Hindlimb muscle (tissue), 1 donor: ENCODE measurements at regions not wholly inside any gene's neighbourhood (a gene's known extent, or its start where the extent isn't known, plus 50 kb on each side); places are given as distances from the start of the nearest gene placed in this dataset.

Source experiments
- DNase-seq: peaks from one replicate; pipeline ENCODE4 v3.0.0-alpha.2; 2013

DNA sequence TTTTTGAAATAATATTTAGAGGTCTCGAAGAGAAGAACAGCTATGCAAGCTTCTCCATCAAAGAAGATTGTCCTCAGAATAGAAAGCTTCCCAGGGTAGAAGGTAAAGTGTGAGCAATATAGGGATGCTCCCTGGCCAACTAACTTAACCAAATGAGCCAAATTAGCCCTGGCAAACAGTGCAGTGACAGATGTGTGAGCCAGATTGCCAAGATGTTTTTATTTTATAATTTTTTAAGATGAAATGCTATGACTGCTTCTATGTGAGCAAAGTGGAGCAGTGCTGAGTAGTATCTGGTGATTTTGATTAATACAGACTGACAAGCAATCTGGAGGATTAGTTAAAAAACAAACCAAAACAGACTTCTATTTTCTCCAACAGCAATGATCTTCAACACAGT lies 202.1 kb downstream of the NOVA1 start:
- no peak for DNase-seq

DNA sequence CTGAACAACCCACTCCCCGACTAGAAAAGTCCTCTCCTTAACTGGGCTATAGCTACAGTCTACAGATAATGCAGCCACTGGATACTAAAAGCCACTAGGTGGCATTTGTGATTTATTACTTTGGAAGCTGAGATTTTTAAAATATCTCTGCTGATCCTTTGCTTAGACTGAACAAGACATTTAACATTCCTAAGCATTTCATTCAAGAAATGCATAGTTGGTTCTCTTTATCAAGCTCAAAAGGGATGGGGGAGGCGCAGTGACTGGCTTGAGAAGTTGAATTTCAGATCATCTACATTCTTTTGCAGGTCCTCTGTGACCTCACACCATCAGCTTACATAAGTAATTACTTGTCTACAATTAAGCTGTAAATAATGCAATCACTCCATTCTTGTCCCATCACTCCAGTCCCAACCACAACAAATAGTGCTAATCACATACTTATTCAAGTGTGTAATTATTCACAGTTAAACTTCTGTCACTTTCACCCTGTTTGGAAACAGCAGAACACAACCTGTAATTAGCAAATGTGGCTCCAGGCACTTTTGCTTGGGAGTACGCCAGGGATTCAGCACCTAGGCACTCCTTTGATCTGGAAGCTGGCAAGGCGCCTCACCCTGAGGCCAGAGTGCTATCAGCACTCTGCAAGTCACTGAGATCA lies 203.6 kb downstream of the NOVA1 start:
- DNase-seq: no peak

DNA sequence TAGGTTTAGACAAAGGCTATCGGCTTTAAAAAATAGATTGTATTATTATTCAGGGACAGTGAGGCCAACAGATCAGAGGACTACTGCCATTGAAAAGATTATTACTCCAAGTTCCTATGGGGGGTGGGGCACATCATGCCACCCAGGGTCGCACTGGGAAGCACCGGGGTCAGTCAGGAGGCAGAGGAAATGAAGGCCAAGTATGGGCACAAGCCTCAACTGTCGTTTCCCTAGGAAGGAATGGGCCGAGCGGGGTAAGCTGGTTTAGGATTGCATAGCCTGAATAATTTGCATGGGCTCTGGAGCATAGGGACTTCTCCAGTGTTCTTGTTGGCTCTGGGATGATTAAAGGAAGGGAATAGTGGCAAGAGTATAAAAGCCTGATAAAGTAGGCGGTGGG lies 205.3 kb downstream of the NOVA1 start:
- DNase-seq: no peak

DNA sequence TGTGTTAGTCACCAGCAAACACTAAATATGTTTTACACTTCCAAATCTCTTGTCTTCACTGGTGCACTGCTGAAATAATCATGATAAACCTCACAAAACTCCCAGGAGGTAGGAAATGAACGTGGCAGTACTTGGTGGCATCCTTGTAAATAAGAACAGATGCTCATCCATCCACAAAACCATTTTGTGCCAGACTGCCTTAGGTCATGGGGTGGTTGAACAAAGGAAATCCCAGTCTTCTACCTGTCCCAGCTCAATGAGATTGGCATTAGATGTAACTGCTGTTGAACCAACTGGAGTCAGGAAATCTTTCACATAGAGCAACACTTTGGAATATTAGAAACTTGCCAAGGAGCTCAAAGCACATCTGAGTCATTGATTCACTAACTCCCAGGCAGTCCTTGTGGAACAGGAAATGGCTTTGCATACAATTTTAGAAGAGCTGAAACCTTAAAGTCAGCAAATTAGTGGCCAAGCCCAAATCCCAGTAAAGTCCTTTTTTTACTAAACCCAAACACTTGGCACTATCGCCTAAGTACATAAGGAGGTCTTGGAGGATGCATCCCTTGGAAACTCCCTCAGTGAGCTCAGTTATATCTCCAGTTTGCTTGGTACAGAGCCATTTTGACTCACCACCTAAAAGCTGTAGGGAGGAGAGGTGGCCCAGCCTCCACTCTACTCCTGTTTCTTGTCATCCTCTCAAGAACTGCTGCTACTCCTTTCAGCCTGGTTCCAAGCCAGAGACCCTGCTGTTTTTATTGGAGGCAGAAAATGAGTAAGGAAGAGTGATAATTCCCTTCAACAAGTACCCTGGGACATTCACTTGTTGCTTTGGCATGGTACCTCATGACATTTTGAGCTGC lies 208.0 kb downstream of the NOVA1 start:
- peak; percentile 15 for DNase-seq

DNA sequence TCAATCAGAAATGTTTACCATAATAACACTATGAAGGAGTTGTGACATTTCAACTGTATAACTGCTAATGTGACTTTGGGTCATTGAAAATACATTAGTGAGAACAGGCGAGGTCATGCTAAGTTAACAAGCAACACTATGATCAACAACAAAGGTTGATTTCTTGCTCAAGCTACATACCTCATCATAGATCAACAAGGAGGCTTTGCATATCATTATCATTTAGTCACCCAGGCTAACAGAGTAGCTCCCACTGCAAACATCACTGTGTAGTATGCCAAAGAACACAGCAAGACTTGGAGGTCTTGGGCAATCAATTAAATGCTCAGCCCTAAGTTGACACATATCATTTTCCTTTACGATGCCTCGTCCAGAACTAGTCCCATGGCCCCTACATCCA lies 212.5 kb downstream of the NOVA1 start:
- no peak for DNase-seq

DNA sequence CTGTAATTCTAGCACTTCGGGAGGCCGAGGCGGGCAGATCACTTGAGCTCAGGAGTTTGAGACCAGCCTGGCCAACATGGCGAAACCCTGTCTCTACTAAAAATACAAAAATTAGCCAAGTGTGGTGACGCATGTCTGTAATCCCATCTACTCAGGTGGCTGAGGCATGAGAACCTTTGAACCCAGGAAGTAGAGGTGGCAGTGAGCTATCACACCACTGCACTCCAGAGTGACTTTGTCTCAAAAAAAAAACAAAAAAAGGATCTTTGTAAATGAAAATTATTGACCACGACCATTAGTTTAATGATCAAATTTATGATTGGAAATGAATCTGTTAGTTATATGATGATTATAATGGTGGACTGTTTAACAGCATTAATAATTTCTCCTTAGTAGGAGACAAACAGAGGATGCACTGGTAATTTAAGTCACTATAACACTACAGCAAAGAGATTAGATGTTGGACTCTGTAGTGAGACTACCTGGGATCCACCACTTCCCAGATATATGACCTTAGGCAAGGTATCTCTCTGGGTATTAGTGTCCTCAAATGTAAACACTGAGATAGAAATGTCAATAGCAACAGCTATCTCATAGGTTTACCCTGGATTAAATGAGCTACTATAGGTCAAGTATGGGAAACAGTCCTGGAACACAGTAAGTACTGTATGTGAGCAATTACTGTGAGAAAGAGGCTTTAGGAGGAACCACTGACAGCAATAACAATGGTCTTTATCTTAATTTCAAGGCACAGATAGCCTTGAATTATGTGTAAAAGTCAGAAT lies 214.7 kb downstream of the NOVA1 start:
- DNase-seq: no peak

DNA sequence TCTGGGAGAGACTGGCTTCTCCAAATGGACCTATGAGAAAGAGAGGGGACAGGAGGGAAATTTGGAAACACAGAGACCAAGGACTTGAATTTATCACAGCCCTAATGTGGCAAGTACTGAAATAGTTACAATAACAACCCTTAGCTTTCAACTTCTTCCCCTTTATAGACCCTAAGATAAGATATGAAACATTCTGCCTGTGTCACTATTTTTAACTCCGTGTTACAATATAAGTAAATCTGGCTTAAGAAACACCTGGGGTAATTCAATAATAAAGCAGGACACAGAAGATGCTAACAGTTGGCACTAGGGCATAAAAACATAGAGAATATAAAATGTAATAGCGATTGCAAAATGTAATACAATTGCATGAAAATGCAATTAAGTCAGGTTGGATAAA lies 216.4 kb downstream of the NOVA1 start:
- no peak for DNase-seq

DNA sequence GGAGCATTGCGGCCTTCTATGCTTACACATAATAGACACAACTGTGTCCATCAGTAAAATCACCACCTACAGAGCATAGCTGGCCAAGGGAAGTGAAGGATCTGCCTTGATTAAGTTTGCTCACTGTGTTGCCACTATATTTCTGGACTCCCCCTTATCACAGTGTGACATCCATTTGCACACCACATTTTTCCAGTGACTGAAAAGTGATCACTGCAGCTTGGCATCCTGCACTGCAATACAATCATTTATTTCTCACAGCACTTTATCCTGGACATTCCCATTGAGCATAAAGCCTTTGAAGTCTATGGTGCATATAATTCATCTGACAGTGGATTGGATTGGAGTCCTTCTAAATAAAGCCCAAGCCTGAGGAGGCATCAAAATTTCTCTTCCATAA lies 217.2 kb downstream of the NOVA1 start:
- no peak for DNase-seq

DNA sequence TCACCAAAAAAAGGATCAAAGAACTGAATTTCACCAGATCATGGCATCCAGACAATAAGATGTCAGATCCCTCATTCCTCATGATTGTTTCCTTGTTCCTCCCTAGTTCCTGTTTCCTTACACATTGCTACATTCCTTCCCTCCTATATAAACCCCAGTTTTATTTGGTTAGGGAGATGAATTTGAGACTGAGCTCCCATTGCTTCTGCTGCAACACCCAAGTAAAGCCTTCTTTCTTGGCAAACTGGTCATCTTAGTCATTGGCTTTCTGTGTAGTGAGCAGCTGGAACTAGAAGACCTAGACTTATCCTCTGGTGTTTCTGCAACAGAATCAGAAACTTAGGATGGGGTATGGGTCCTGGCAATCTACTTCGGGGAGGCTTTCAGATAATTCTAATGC lies 217.9 kb downstream of the NOVA1 start:
- no peak for DNase-seq

DNA sequence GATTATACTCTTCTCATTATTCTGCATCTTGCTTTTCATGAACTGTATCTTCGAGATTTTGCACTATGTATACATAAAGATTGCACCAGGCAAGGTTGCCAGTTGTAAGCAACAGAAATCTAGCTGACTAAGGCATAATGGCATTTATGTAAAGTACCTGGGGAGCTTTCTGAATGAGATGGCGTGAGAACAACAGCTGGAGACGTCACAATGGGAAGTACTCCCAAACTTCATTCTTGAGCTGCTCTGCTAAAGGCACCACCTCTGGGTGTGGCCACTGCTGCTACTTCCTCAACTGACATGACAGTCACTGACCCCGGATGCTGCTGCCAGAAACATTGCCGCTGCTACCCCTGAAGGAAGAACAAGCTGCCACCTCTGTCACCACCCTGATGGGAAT lies 220.7 kb downstream of the NOVA1 start:
- no peak for DNase-seq

DNA sequence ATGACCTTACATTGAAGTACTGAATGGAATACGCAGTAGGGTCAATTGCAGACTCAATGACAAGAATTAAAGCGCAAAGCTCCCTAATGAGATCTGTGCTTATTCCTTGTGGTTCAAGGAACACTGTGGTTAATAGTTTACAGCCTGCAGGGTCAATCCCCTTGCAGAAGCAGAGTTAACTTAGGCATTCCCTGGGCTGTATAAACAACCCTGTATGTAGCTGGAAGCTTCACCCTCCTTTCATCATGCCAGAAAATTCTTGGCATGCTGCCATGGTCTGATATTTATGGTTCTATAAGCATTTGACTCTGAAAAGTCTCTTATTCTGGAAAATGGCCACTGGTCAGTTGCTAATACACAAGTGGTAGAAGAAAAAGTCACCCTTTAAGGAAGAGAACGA lies 227.7 kb downstream of the NOVA1 start:
- DNase-seq: peak; percentile 26

DNA sequence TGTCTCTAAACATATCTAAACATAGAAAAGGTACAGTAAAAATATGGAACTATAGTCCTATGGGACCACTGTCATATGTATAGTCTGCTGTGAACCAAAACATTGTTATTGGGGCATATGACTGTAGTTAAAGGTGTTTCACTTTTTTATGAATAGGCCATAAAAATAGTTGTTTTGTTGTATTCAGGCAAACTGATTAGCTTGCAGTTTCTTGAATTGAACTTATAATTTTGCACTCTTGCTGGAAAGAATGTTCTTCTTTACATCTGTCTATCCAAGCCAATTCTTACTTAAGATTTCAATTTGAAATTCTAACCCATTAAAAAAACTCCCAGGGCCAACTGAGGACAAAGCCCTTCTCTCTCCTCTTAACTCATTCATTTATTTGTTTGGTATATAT lies 234.1 kb downstream of the NOVA1 start:
- DNase-seq: no peak

DNA sequence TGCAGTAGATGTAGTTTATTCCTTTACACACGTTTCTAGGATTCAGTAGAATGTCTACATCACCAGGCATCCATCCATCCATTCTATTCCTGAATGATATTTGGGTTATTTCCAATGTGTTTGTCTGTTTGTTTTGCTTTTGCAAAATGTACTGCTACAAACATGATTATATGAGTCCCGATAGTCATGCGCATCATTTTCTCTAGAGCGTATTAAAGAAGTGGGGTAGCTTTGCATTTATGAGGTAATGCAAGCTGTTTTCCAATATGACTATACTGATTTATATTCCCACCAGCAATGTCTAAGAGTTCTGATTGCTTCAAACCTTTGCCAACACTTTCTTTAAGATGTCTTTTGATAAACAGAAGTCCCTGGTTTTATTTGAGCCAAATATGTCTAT lies 253.2 kb downstream of the NOVA1 start:
- DNase-seq: peak; percentile 26

DNA sequence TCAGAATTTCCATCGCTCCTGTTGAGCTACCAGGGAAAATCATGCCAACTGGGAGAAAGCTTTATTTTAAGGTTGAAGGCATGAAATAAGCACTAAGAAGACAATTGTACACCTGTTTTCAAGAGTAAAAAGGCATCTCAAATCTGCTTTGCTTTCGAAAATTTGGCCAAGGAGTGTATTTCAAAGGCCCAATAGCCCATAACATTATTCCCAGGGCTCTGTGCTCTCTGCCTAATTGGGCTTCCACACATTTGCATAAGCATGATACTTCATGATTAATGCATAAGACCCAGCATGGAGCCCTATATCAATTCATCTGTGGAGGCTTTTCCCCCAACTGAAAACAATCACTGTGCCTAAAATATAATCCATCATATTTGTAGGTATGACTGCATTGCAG lies 258.5 kb downstream of the NOVA1 start:
- DNase-seq: no peak

DNA sequence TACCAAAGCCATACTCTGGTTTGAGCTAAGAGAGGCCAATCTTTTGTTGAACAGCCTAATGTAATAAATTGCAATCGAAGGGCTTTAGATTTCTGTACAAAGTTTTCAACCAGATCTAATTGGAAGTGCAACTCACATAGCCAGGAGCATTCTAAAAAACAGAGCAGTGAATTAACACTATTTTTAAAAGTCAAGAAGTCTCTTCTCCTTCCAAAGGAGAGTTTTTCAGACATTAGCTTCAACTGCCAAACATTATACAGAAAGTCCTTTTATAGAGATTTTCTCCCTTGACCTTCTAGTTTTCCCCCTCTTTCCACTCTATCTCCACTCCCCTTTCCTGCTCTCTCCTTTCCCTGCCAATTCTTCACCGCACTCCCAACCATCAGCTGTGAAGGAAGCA lies 259.6 kb downstream of the NOVA1 start:
- DNase-seq: no peak

DNA sequence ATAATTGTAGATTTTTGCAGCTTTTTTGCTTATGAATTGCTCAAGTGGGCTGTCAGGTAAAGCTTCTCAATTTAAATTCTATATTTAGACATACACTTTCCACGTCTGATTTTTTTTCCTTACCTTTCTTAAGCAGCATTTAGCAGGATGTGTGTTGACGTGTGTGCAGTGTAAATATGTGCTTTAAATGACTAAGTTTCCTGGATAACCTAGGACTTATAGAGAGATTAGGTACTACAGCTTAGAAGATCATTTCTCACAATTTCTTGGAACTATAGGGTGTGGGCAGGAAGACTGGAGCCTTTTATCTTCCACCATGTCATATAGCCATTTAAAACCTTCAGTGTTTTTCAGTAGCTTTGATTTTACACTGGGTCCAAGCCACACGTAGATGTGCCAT lies 263.5 kb downstream of the NOVA1 start:
- no peak for DNase-seq

DNA sequence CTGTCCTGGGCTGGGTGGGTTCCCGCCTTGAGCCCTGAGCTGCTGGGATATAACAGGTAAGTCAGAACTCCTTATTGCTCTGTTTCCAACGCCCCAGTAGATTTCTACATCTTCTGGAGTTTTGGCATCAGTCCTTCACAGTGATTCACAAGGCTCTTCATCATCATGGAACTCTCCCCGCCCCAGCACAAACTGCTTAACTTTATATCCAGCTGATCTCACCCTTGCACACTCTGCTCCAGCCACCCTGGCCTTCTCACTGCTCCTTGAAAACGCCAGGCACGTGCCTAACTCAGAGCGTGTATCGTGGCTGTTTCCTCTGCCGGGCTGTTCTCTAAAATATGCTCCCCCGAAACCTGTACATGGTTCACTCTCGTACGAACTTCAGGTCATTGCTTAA lies 264.9 kb downstream of the NOVA1 start:
- DNase-seq: no peak

DNA sequence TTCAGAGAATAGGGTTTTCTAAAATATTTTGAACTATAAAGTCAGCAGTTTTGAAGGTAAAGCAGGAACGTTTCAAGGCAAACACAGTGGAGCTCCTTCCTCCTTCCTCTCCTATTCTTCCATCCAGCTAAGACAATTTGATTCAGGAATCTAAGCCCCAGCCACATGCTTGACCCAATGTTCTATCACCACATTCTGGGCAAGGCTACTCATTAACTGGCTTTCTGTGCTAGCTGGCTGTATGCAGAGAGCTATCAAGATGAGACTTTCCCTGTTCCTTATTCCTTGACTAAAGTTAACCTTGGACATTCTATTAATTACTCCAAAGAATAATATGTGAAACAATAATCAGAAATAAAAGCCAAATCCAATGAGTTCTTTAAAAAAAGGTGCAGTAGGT lies 266.9 kb downstream of the NOVA1 start:
- DNase-seq: no peak

DNA sequence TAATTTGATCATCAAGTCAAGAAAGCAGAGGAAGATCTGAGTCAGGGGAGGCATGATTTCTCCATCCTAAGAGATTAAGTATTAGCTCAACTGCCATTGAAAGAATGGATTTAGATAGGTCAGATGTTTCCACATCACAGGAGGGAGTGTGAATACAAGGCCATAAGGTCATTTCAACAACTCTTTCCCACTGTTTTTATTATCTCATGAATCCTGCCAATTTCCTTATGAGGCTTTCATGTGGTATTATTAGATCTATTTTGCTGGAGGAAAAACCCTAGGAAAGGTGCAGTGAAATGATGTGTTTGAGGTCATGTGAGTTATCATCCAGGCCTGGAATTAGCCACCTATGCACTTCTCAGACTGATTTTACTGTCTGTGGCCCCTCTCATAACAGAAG lies 269.0 kb downstream of the NOVA1 start:
- no peak for DNase-seq

DNA sequence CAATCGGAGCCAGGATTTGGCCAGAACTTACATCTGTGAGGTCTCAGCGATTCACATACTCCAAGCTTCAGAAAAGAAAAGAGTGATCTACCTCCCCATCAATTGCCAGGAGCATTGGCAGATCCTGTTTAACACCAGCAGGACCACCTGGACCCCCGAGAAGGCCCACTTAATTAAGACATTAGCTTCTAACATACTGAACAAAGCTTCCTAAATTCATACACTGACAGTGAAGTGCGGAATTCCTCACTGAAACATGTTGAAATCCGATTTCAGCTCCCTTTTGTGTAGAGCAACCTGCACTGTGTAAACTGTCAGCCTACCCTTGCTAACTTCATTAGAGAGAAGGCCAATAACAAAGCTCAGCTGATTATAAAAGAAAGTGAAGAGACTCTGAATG lies 274.0 kb downstream of the NOVA1 start:
- no peak for DNase-seq

DNA sequence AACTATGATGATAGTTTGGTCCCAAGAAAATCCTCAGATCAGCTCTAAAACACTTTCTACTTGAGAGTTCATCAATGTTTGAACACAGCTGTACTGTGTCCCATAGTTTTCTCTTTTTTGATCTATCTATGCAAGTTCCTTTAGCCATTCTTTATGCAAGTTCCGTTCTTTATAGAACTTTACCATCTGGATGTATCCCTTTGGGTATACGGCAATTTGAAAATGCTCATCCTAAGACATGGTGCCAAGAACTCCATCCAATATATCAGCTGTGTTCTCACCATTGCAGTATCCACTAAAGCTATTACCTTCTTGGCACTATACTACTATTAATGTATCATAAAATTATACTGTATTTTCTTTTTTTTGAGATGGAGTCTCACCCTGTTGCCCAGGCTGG lies 276.9 kb downstream of the NOVA1 start:
- DNase-seq: no peak

DNA sequence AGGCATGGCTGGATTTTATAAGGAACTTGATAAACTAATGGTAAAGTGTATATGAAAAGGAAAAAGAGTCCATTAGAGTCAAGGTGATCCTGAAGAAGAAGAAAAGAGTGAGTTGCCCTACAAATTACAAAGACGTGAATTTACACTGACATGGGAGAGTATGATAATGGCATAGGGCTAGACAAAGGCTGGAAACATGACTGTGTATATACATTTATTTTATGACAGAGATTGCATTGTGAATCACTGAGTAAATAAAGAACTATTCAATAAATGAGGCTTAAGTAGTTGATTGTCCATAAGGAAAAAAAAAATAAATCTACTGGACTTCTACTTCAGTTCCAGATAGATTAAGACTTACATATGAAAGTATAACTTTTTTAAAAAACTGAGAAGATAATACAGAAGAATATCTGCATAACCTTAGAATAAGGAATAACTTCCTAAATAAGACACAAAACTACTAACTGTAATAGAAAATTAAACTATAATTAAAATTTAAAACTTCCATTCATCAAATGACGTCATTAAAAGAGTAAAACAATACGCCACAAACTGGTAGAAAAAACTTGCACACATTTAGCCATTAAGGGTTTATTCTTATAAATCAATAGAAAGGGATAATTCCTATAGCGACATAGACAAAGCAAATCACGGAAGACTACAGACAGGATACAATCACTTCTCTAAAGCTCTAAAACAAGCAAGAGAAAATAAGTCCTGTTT lies 278.5 kb downstream of the NOVA1 start:
- no peak for DNase-seq

DNA sequence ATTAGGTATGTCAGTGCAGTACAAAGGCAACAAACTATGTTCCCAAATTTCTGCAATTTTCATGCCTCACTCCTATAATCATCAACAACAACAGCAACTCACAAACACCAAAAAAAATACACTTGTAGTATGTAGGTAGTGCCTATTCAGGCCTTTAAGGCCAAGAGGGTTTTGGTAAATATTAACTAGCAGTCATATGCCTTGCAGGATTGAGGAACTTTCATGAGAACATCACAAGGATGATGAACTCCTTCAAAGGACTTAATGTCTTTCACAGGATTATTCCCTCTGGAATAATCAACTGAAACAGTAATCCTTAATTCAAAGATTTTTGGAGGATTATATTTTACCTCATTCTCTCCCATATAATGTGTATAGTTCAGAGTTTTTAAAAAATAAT lies 293.8 kb downstream of the NOVA1 start:
- DNase-seq: no peak
